Endothelial cell (in vitro differentiated cells): ENCODE measurements at regions not wholly inside any gene's neighbourhood (a gene's known extent, or its start where the extent isn't known, plus 50 kb on each side); places are given as distances from the start of the nearest gene placed in this dataset.
"Not testable (repeated sequence)": the region's sequence is repeated elsewhere in the genome, so short reads cannot be mapped to it uniquely, and the experiment has no call there.

Experiments used
- DNase-seq: peaks from one replicate; pipeline ENCODE4 v3.0.0; 2021; ENCODE audit warnings: low spot score
- H3K27ac Mint-ChIP-seq: one replicate; pipeline ENCODE4 v1.8.0; 2021; ENCODE audit warnings: mixed read lengths, inconsistent platforms; ENCODE audit not compliant: unreplicated experiment
- H3K27me3 Mint-ChIP-seq: one replicate; pipeline ENCODE4 v1.8.0; 2021; ENCODE audit warnings: mild to moderate bottlenecking, moderate library complexity, mixed read lengths, inconsistent platforms; ENCODE audit not compliant: unreplicated experiment
- H3K36me3 Mint-ChIP-seq: one replicate; pipeline ENCODE4 v1.8.0; 2021; ENCODE audit warnings: mild to moderate bottlenecking, low read depth, mixed read lengths, inconsistent platforms; ENCODE audit not compliant: unreplicated experiment
- H3K4me1 Mint-ChIP-seq: one replicate; pipeline ENCODE4 v1.8.0; 2021; ENCODE audit warnings: mild to moderate bottlenecking, mixed read lengths, inconsistent platforms; ENCODE audit not compliant: unreplicated experiment
- H3K4me3 Mint-ChIP-seq: one replicate; pipeline ENCODE4 v1.8.0; 2021; ENCODE audit warnings: mild to moderate bottlenecking, mixed read lengths, inconsistent platforms; ENCODE audit not compliant: unreplicated experiment
- H3K9me3 Mint-ChIP-seq: one replicate; pipeline ENCODE4 v1.8.0; 2021; ENCODE audit warnings: mixed read lengths, inconsistent platforms; ENCODE audit not compliant: unreplicated experiment
- TF ChIP-seq, protein P1 (sequence below): fragments of 200-600 bp; sonication (generic); IDR thresholded peaks from one replicate; pipeline ENCODE4 v1.5.0; 2021; ENCODE audit warnings: antibody characterized with exemption; ENCODE audit not compliant: unreplicated experiment

DNA sequence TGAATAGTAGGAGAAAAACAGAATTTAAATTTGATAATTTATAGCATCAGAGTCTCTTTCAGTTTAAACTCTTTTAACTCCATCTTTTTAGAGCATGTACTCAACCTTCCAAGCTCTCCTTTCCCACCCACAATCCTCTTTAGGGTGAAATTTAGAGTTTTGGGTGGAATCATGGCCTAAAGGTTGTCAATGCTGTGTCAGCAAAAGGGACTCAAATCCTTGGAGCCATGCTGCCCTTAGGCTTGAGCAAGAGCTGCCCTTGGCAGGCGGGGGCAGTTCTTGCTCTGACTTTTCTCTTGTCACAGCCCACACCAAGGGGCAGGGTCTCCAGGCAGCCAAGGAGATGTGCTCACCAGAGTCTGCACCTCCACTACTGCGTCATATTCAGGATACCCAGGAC lies 102.4 kb downstream of the MTX3 start:
- no peak overlapping the region for H3K4me3 Mint-ChIP-seq
- TF ChIP-seq, protein P1, sequence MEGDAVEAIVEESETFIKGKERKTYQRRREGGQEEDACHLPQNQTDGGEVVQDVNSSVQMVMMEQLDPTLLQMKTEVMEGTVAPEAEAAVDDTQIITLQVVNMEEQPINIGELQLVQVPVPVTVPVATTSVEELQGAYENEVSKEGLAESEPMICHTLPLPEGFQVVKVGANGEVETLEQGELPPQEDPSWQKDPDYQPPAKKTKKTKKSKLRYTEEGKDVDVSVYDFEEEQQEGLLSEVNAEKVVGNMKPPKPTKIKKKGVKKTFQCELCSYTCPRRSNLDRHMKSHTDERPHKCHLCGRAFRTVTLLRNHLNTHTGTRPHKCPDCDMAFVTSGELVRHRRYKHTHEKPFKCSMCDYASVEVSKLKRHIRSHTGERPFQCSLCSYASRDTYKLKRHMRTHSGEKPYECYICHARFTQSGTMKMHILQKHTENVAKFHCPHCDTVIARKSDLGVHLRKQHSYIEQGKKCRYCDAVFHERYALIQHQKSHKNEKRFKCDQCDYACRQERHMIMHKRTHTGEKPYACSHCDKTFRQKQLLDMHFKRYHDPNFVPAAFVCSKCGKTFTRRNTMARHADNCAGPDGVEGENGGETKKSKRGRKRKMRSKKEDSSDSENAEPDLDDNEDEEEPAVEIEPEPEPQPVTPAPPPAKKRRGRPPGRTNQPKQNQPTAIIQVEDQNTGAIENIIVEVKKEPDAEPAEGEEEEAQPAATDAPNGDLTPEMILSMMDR = no peak
- no peaks in the 10 kb centered on the region for H3K4me1 Mint-ChIP-seq
- H3K27ac Mint-ChIP-seq = no peak overlapping the region
- H3K36me3 Mint-ChIP-seq = no peaks in the 10 kb centered on the region
- no peaks in the 10 kb centered on the region for H3K27me3 Mint-ChIP-seq
- H3K9me3 Mint-ChIP-seq = no peaks in the 10 kb centered on the region
- DNase-seq = no peak

DNA sequence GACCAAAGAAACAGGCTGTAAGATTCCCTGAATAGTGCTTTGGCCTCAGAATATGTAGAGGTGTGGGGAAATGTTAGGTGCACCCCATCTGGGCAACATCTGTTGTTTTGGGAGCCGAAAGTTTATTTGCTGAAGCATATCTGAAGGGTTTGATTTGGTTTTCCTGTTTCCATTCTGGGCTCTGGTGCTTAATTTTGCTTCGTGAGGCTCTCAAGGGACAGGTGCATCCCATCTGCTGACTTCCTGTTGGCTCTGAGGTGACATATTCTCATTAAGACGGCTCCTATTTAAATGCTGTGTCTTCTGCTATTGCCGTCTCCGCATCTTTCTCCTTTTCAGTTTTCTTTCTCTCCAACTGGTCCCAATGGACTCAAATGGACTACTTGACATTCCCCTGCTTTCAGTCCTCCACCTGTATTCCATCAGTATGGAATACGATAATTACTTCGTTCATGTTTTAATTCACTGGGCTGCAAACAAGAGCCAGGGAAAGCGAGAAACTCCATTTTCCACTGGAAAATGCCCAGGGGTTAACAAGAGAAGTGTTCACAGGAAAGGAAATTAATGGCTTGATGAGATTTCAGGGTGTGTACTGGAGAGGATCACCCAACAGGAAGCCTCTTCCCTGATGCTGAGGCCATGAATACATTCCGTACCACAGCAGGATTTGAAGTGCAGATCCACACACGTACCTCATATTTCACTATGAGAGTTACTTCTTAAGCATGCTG lies 104.0 kb downstream of the MTX3 start:
- Mint-ChIP-seq H3K27ac (no peak overlapping the region), H3K9me3 (no peaks in the 10 kb centered on the region), H3K36me3 (no peaks in the 10 kb centered on the region), H3K27me3 (no peaks in the 10 kb centered on the region), H3K4me1 (no peaks in the 10 kb centered on the region), H3K4me3 (no peak overlapping the region)
- TF ChIP-seq, protein P1 = no peak
- DNase-seq = no peak

DNA sequence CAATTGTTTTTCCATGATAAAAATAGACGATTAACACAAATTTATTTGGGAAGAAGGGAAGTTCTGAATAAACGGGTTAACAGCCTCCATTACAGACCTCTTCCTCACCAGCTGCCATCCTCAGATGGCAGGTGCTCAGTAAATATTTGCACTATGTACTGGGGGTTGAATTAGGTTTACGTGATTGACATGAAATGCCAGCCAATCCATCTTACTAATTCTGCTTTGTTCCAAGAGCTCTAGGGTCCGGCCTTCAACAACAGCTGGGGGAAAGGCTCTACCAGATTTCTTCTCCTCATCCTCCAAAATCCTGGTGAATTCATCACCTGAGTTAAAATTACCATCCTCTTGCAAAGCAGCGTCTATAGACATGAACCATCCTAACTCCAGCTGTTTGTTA lies 104.6 kb downstream of the MTX3 start:
- H3K4me1 Mint-ChIP-seq = no peaks in the 10 kb centered on the region
- no peak overlapping the region for H3K27ac Mint-ChIP-seq
- no peaks in the 10 kb centered on the region for H3K27me3 Mint-ChIP-seq
- H3K9me3 Mint-ChIP-seq = no peaks in the 10 kb centered on the region
- no peak overlapping the region for H3K4me3 Mint-ChIP-seq
- TF ChIP-seq, protein P1 = no peak
- no peaks in the 10 kb centered on the region for H3K36me3 Mint-ChIP-seq
- DNase-seq = no peak

DNA sequence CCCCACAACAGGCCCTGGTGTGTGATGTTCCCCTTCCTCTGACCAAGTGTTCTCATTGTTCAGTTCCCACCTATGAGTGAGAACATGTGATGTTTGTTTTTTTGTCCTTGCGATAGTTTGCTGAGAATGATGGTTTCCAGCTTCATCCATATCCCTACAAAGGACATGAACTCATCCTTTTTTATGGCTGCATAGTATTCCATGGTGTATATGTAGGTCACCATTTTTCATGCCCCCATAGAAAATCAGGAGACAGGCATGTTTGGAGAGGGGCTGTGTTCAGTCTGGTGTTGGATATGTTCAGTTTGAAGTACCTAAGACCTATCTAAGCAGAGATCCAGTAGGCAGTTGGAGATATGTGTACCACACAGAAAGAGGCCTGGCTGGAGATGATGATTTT lies 111.2 kb downstream of the MTX3 start:
- H3K27ac Mint-ChIP-seq, H3K27me3 Mint-ChIP-seq, H3K4me1 Mint-ChIP-seq, H3K36me3 Mint-ChIP-seq, DNase-seq, H3K9me3 Mint-ChIP-seq, H3K4me3 Mint-ChIP-seq: not testable (repeated sequence)

DNA sequence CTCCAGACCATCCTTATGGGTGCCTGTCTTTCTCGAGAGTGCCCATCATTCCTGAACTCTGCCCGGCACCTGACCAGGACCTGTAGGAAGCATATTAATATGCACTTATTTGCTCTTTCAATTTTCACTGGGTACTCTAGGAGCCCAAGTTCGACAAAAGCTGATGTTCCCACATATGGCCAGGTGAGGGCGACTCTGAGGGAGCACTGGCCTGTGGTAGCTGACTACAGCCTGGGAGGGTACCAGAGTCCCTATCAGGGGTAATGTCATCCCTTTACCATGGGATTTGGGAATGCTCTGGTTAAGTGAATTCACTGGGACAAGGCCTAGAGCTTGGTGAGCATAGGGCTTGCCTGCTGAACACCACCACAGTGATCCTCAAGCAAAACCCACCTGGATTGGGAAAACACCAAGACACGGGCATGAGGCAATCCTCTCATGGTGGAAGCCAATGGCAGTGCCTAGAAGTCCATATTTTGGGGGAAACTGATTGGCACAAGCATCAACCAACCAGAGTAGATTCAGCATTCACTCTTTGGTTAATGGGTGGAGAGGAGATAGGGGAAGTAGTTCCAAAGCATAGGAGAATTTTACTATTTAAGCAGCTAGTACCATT lies 112.2 kb downstream of the MTX3 start:
- Mint-ChIP-seq H3K9me3 (no peaks in the 10 kb centered on the region), H3K4me3 (no peak overlapping the region), H3K4me1 (peaks cover 4% of the 10 kb centered on the region), H3K27me3 (no peaks in the 10 kb centered on the region), H3K27ac (no peak overlapping the region), H3K36me3 (no peaks in the 10 kb centered on the region)
- DNase-seq = peak; percentile 44
- TF ChIP-seq, protein P1 = peak; percentile 68
